ENCODE measurements at regions not wholly inside any gene's neighbourhood (a gene's known extent, or its start where the extent isn't known, plus 50 kb on each side); places are given as distances from the start of the nearest gene placed in this dataset.

DNA sequence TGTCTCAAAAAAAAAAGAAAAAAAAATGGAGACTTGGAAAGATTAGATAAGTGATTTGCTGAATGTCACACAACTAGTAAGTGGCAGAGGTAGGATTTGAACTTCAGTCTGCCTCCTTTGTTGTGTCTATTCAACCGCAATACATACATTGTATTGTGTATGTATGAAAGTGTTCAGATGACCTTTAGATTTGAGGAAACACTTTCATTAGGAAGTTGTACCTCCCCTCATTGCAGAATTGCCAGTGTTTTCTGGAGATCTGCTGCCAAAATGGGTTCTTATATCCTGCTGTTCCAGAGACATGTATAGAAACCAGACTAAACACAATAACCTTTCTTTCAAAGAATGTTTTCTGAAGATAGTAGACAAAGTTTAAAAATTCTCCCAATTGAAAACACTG is 247.4 kb upstream of the TBL1XR1 start:
- H3K9me3 ChIP-seq: no peaks in the 10 kb centered on the region
- intact Hi-C loops (cut with DNase I; ENCODE audit: low total_unique reads): no loop called here
- no peak for DNase-seq
- H3K27me3 ChIP-seq: no peaks in the 10 kb centered on the region
- no peak overlapping the region for H3K27ac ChIP-seq
- no peak for TF ChIP-seq CTCF (IDR thresholded peaks at IDR 0.05)
- no peak overlapping the region for H3K4me3 ChIP-seq
- H3K4me1 ChIP-seq: peaks cover 0 to 6% (median 0%) of the 10 kb centered on the region in 4 donors
- H3K36me3 ChIP-seq: no peaks in the 10 kb centered on the region

GRCh38 chr3:177445549-177445948 is 248.3 kb upstream of the TBL1XR1 start:
- Histone ChIP-seq H3K9me3 (no peaks in the 10 kb centered on the region), H3K4me3 (no peak overlapping the region), H3K36me3 (no peaks in the 10 kb centered on the region), H3K27ac (no peak overlapping the region), H3K4me1 (peaks cover 0 to 6% (median 0%) of the 10 kb centered on the region in 4 donors), H3K27me3 (no peaks in the 10 kb centered on the region)
- intact Hi-C loops (cut with DNase I; ENCODE audit: low total_unique reads): no loop called here
- TF ChIP-seq CTCF (IDR thresholded peaks at IDR 0.05): no peak
- DNase-seq: no peak

GRCh38 chr3:177446165-177446601 is 248.9 kb upstream of the TBL1XR1 start:
- H3K4me1 ChIP-seq: peaks cover 0 to 6% (median 0%) of the 10 kb centered on the region in 4 donors
- H3K27me3 ChIP-seq: no peaks in the 10 kb centered on the region
- H3K9me3 ChIP-seq: no peaks in the 10 kb centered on the region
- DNase-seq: no peak
- H3K36me3 ChIP-seq: no peaks in the 10 kb centered on the region
- no peak for TF ChIP-seq CTCF (IDR thresholded peaks at IDR 0.05)
- no peak overlapping the region for H3K4me3 ChIP-seq
- H3K27ac ChIP-seq: no peak overlapping the region
- intact Hi-C loops (cut with DNase I; ENCODE audit: low total_unique reads): no loop called here

GRCh38 chr3:177447938-177448337 is 250.7 kb upstream of the TBL1XR1 start:
- Histone ChIP-seq H3K36me3 (no peaks in the 10 kb centered on the region), H3K4me3 (no peak overlapping the region), H3K9me3 (no peaks in the 10 kb centered on the region), H3K27ac (no peak overlapping the region), H3K27me3 (no peaks in the 10 kb centered on the region), H3K4me1 (peaks cover 0 to 18% (median 5%) of the 10 kb centered on the region in 4 donors)
- no peak for TF ChIP-seq CTCF (IDR thresholded peaks at IDR 0.05)
- intact Hi-C loops (cut with DNase I; ENCODE audit: low total_unique reads): no loop called here
- no peak for DNase-seq

DNA sequence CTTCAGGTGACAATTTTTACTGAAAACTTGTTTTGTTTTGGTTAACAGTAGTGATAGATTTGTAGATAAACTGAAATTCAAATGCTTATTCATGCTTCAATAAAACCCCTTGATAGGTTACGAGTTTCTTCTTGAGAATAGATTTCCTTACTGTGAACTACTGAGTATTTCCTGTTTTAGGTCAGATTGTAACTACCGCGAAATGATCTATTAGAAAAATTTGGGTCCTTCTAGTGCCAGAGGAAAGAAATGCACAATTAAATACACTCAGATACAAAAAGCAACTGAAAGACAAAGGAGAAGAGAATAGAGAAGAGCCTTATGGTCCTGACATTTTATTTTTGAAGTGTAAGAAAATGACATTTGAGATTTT is 251.7 kb upstream of the TBL1XR1 start:
- Histone ChIP-seq H3K36me3 (no peaks in the 10 kb centered on the region), H3K27me3 (no peaks in the 10 kb centered on the region), H3K9me3 (no peaks in the 10 kb centered on the region), H3K4me3 (no peak overlapping the region), H3K4me1 (peaks cover 0 to 13% (median 5%) of the 10 kb centered on the region in 4 donors), H3K27ac (no peak overlapping the region)
- no peak for TF ChIP-seq CTCF (IDR thresholded peaks at IDR 0.05)
- DNase-seq: no peak
- intact Hi-C loops (cut with DNase I; ENCODE audit: low total_unique reads): no loop called here
